Germinal center (tissue), 1 donor: ENCODE measurements at regions not wholly inside any gene's neighbourhood (a gene's known extent, or its start where the extent isn't known, plus 50 kb on each side); places are given as distances from the start of the nearest gene placed in this dataset.
"Not testable (repeated sequence)": the region's sequence is repeated elsewhere in the genome, so short reads cannot be mapped to it uniquely, and the experiment has no call there.

Experiments
- DNase-seq: peaks from one replicate; pipeline ENCODE4 v3.0.0; 2012; ENCODE audit warnings: mixed read lengths, low spot score

- no peak for DNase-seq
These were observed 535.3 kb upstream of the SYT4 start for GRCh38 chr18:43812627-43813026.

- no peak for DNase-seq
These were observed 542.1 kb upstream of the SYT4 start for GRCh38 chr18:43819397-43819796.

GRCh38 chr18:43819873-43820272, 542.6 kb upstream of the SYT4 start:
- no peak for DNase-seq

GRCh38 chr18:43825768-43826167, 548.5 kb upstream of the SYT4 start:
- no peak for DNase-seq

- DNase-seq: no peak
These were observed 548.9 kb upstream of the SYT4 start for GRCh38 chr18:43826215-43826614.

GRCh38 chr18:43827311-43827710, 550.0 kb upstream of the SYT4 start:
- DNase-seq: no peak

- no peak for DNase-seq
These were observed 553.0 kb upstream of the SYT4 start for GRCh38 chr18:43830303-43830702.

- no peak for DNase-seq
These were observed 553.7 kb upstream of the SYT4 start for GRCh38 chr18:43830947-43831346.

GRCh38 chr18:43846299-43846698, 569.0 kb upstream of the SYT4 start:
- DNase-seq: no peak

GRCh38 chr18:43847164-43848091, 570.1 kb upstream of the SYT4 start:
- no peak for DNase-seq

GRCh38 chr18:43849831-43850230, 572.5 kb upstream of the SYT4 start:
- not testable (repeated sequence) for DNase-seq

- no peak for DNase-seq
These were observed 578.1 kb upstream of the SYT4 start for GRCh38 chr18:43855376-43855775.

GRCh38 chr18:43863180-43863579, 585.9 kb upstream of the SYT4 start:
- DNase-seq: no peak

- DNase-seq: no peak
These were observed 589.4 kb upstream of the SYT4 start for GRCh38 chr18:43866696-43867095.

- DNase-seq: no peak
These were observed 591.3 kb upstream of the SYT4 start for GRCh38 chr18:43868497-43868995.

GRCh38 chr18:43869451-43870008, 592.2 kb upstream of the SYT4 start:
- no peak for DNase-seq

GRCh38 chr18:43870626-43871025, 593.3 kb upstream of the SYT4 start:
- no peak for DNase-seq

- DNase-seq: no peak
These were observed 598.2 kb upstream of the SYT4 start for GRCh38 chr18:43875511-43875910.

- no peak for DNase-seq
These were observed 599.0 kb upstream of the SYT4 start for GRCh38 chr18:43876286-43876685.

- no peak for DNase-seq
These were observed 599.5 kb upstream of the SYT4 start for GRCh38 chr18:43876748-43877147.

GRCh38 chr18:43877616-43878321, 600.5 kb upstream of the SYT4 start:
- DNase-seq: no peak

- no peak for DNase-seq
These were observed 602.1 kb upstream of the SYT4 start for GRCh38 chr18:43879415-43879814.
